OCI-LY1 (cell line): ENCODE measurements at regions not wholly inside any gene's neighbourhood (a gene's known extent, or its start where the extent isn't known, plus 50 kb on each side); places are given as distances from the start of the nearest gene placed in this dataset.
A peak's percentile ranks its signal among the peaks of the same experiment; 100 is the strongest.

Experiments
- H2AFZ ChIP-seq: fragments of 200-600 bp; sonication (generic), shearing (Covaris generic); 2 replicates; pipeline ENCODE4 v1.6.0; 2014; ENCODE audit warnings: antibody characterized with exemption, mild to moderate bottlenecking, low read length
- H3F3A ChIP-seq: fragments of 200-600 bp; sonication (generic), shearing (Covaris generic); 2 replicates; pipeline ENCODE4 v1.6.0; 2014; ENCODE audit warnings: mild to moderate bottlenecking, antibody characterized with exemption, low read length, moderate library complexity; ENCODE audit not compliant: insufficient read depth
- H3K27ac ChIP-seq: fragments of 200-600 bp; sonication (generic); 2 replicates; pipeline ENCODE4 v1.5.1; 2014; ENCODE audit warnings: low read length, mixed run types, mild to moderate bottlenecking, low read depth; ENCODE audit not compliant: poor library complexity, severe bottlenecking
- H3K27me3 ChIP-seq: fragments of 200-600 bp; sonication (generic); 2 replicates; pipeline ENCODE4 v1.6.0; 2014; ENCODE audit warnings: antibody characterized with exemption, mild to moderate bottlenecking, low read length, moderate library complexity; ENCODE audit not compliant: insufficient read depth
- H3K36me3 ChIP-seq: fragments of 200-600 bp; sonication (generic); 2 replicates; pipeline ENCODE4 v1.6.1; 2014; ENCODE audit warnings: mild to moderate bottlenecking, antibody characterized with exemption, low read length, moderate library complexity, mixed read lengths; ENCODE audit not compliant: insufficient read depth
- H3K4me1 ChIP-seq: fragments of 200-600 bp; sonication (generic); 2 replicates; pipeline ENCODE4 v1.5.1; 2014; ENCODE audit warnings: mild to moderate bottlenecking, low read length, moderate library complexity; ENCODE audit not compliant: insufficient read depth, severe bottlenecking
- H3K4me2 ChIP-seq: fragments of 200-600 bp; sonication (generic), shearing (Covaris generic); 2 replicates; pipeline ENCODE4 v1.6.1; 2014; ENCODE audit warnings: low read length
- H3K4me3 ChIP-seq: fragments of 200-600 bp; sonication (generic); 2 replicates; pipeline ENCODE4 v1.5.1; 2014; ENCODE audit warnings: low read length, low read depth, mild to moderate bottlenecking, mixed read lengths; ENCODE audit not compliant: poor library complexity, severe bottlenecking
- H3K79me2 ChIP-seq: fragments of 200-600 bp; shearing (Covaris generic); 2 replicates; pipeline ENCODE4 v1.6.1; 2016; ENCODE audit warnings: mixed run types, low read length, mixed read lengths; ENCODE audit not compliant: insufficient read depth
- H3K9ac ChIP-seq: fragments of 200-600 bp; sonication (generic), shearing (Covaris generic); 2 replicates; pipeline ENCODE4 v1.6.1; 2014; ENCODE audit warnings: mild to moderate bottlenecking, low read length, mixed read lengths
- H3K9me2 ChIP-seq: fragments of 200-600 bp; sonication (generic), shearing (Covaris generic); 2 replicates; pipeline ENCODE4 v1.6.1; 2014; ENCODE audit warnings: low read depth, mild to moderate bottlenecking, low read length, mixed read lengths
- H3K9me3 ChIP-seq: fragments of 200-600 bp; shearing (Covaris generic); 2 replicates; pipeline ENCODE4 v1.6.1; 2014; ENCODE audit warnings: low read length, mixed read lengths
- H4K20me1 ChIP-seq: fragments of 200-600 bp; sonication (generic), shearing (Covaris generic); 2 replicates; pipeline ENCODE4 v1.6.0; 2016; ENCODE audit warnings: mild to moderate bottlenecking, low read length; ENCODE audit not compliant: insufficient read depth
- CTCF ChIP-seq: fragments of 200-600 bp; sonication (generic), shearing (Covaris generic); IDR thresholded peaks from 2 replicates; pipeline ENCODE4 v1.5.1; 2017; ENCODE audit warnings: mild to moderate bottlenecking, antibody characterized with exemption, low read length, moderate library complexity, mixed read lengths
- EZH2 ChIP-seq: fragments of 200-600 bp; sonication (generic), shearing (Covaris generic); IDR thresholded peaks from 2 replicates; pipeline ENCODE4 v1.8.0; 2017; ENCODE audit warnings: borderline replicate concordance, mixed run types, mild to moderate bottlenecking, antibody characterized with exemption, low read length, moderate library complexity, mixed read lengths

- H4K20me1 ChIP-seq, result no peaks in the 10 kb centered on the region
- no peaks in the 10 kb centered on the region for H3K27me3 ChIP-seq
- H3K9ac ChIP-seq, result no peak overlapping the region
- H3K9me2 ChIP-seq, result no peaks in the 10 kb centered on the region
- H3K9me3 ChIP-seq, result no peaks in the 10 kb centered on the region
- no peak overlapping the region for H3K4me3 ChIP-seq
- TF ChIP-seq CTCF (no peak), EZH2 (no peak)
- H3K27ac ChIP-seq, result no peak overlapping the region
- H3F3A ChIP-seq, result no peaks in the 10 kb centered on the region
- no peaks in the 10 kb centered on the region for H3K36me3 ChIP-seq
- no peaks in the 10 kb centered on the region for H3K79me2 ChIP-seq
- no peak overlapping the region for H3K4me2 ChIP-seq
- no peak overlapping the region for H2AFZ ChIP-seq
- H3K4me1 ChIP-seq, result no peaks in the 10 kb centered on the region
Observed at GRCh38 chr1:181187337-181188126, 99.0 kb downstream of the IER5 start.

- H3K27ac ChIP-seq, result no peak overlapping the region
- H3K9me3 ChIP-seq, result no peaks in the 10 kb centered on the region
- no peak overlapping the region for H3K4me3 ChIP-seq
- TF ChIP-seq CTCF (no peak), EZH2 (no peak)
- H3K36me3 ChIP-seq, result no peaks in the 10 kb centered on the region
- H4K20me1 ChIP-seq, result no peaks in the 10 kb centered on the region
- H3F3A ChIP-seq, result no peaks in the 10 kb centered on the region
- H2AFZ ChIP-seq, result no peak overlapping the region
- no peaks in the 10 kb centered on the region for H3K27me3 ChIP-seq
- no peaks in the 10 kb centered on the region for H3K79me2 ChIP-seq
- no peak overlapping the region for H3K9ac ChIP-seq
- no peak overlapping the region for H3K4me2 ChIP-seq
- H3K9me2 ChIP-seq, result no peaks in the 10 kb centered on the region
- H3K4me1 ChIP-seq, result no peaks in the 10 kb centered on the region
Observed at GRCh38 chr1:181189245-181189644, 100.7 kb downstream of the IER5 start.

- no peak overlapping the region for H3K9ac ChIP-seq
- no peaks in the 10 kb centered on the region for H3K36me3 ChIP-seq
- H3K4me3 ChIP-seq, result no peak overlapping the region
Observed at GRCh38 chr1:181189691-181190363, 101.3 kb downstream of the IER5 start.

More at GRCh38 chr1:181189691-181190363, 101.3 kb downstream of the IER5 start:
- no peak for TF ChIP-seq EZH2
- TF ChIP-seq CTCF, result peak; percentile 98
- no peaks in the 10 kb centered on the region for H4K20me1 ChIP-seq
- H2AFZ ChIP-seq, result no peak overlapping the region
- no peaks in the 10 kb centered on the region; the same call in 1 of the 2 replicates for H3K27me3 ChIP-seq
- no peaks in the 10 kb centered on the region for H3F3A ChIP-seq
- no peaks in the 10 kb centered on the region for H3K79me2 ChIP-seq
- H3K9me2 ChIP-seq, result no peaks in the 10 kb centered on the region
- no peaks in the 10 kb centered on the region for H3K9me3 ChIP-seq
- no peaks in the 10 kb centered on the region for H3K4me1 ChIP-seq
- H3K4me2 ChIP-seq, result no peak overlapping the region
- no peak overlapping the region for H3K27ac ChIP-seq
